Retinal pigment epithelial cell (primary cell): ENCODE measurements at regions not wholly inside any gene's neighbourhood (a gene's known extent, or its start where the extent isn't known, plus 50 kb on each side); places are given as distances from the start of the nearest gene placed in this dataset.
"Not testable (repeated sequence)": the region's sequence is repeated elsewhere in the genome, so short reads cannot be mapped to it uniquely, and the experiment has no call there.

ENCODE experiments used
- DNase-seq: peaks from one replicate; pipeline ENCODE4 v3.0.0-alpha.2; 2010; ENCODE audit warnings: low read depth
- H3K4me3 ChIP-seq: 2 replicates; pipeline ENCODE4 v1.5.1; 2011; ENCODE audit warnings: mild to moderate bottlenecking, low read length, control low read depth, moderate library complexity
- TF ChIP-seq, protein P1 (sequence below): conservative IDR thresholded peaks from 2 replicates; pipeline ENCODE4 v1.5.1; 2011; ENCODE audit warnings: low read depth, low read length, control low read depth, inconsistent platforms

- no peak for DNase-seq
- TF ChIP-seq, protein P1, sequence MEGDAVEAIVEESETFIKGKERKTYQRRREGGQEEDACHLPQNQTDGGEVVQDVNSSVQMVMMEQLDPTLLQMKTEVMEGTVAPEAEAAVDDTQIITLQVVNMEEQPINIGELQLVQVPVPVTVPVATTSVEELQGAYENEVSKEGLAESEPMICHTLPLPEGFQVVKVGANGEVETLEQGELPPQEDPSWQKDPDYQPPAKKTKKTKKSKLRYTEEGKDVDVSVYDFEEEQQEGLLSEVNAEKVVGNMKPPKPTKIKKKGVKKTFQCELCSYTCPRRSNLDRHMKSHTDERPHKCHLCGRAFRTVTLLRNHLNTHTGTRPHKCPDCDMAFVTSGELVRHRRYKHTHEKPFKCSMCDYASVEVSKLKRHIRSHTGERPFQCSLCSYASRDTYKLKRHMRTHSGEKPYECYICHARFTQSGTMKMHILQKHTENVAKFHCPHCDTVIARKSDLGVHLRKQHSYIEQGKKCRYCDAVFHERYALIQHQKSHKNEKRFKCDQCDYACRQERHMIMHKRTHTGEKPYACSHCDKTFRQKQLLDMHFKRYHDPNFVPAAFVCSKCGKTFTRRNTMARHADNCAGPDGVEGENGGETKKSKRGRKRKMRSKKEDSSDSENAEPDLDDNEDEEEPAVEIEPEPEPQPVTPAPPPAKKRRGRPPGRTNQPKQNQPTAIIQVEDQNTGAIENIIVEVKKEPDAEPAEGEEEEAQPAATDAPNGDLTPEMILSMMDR: no peak
- no peak overlapping the region for H3K4me3 ChIP-seq
These were observed 187.0 kb upstream of the COL3A1 start for GRCh38 chr2:188787021-188787657.

DNA sequence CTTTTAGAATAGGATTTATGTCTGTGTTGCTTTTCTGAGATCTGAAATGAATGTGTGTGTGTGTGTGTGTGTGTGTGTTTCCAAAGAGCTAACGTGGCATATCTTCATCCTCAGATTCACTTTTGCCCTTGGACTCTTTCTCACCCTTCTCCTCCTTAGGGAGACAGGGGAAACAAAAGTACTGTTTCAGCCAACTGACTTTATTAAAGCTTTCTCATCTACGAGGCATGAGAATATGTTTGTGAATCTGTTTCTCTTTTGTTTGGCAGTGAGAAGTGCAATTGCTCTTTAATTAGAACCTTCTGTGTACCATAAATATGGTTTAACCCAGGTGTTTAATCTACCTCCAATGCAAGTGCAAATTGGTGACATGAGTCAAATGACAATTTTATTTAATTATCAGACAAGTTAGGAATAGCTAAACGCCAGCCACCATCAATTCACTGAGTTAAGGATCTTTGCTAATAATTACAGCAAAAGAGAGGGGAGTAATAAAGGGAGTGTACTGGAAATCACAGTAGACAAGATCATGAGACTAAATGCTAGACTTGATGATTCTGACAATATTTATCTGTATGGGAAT lies 186.4 kb upstream of the COL3A1 start:
- H3K4me3 ChIP-seq: no peak overlapping the region
- DNase-seq: no peak
- TF ChIP-seq, protein P1: no peak

GRCh38 chr2:188788621-188789020 lies 185.6 kb upstream of the COL3A1 start:
- DNase-seq: no peak
- no peak overlapping the region for H3K4me3 ChIP-seq
- TF ChIP-seq, protein P1: no peak

DNA sequence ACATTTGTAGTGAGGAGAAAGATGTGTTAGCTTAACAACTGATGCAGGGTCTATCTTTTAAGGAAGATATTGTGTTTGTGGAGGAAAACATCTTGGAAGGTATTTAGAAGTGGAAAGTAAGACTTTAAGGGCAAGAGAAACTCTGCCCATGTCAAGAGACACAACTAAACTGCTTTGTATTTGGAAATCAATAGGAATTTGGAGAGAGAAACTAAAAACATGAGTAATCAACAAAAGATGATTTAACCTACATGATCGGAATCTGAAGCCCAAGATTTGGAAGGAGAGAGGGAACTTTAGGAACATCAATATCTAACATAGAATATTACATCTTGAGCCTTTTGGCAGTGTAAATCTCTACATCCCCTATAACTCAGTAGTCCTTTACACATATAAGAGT lies 184.2 kb upstream of the COL3A1 start:
- no peak for DNase-seq
- no peak overlapping the region for H3K4me3 ChIP-seq
- TF ChIP-seq, protein P1: no peak

DNA sequence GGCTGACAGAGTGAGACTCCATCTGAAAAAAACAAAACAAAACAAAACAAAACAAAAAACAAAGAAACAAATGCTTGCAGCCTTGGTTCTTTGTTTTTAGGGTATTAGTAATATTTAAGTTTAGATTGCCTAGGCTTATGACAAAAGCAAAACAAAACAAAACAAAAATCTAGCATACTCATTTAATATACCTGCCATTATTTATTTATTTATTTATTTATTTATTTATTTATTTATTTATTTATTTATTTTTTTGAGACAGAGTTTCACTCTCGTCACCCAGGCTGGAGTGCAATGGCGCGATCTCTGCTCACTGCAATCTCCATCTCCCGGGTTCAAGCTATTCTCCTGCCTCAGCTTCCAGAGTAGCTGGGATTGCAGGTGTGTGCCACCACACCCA lies 179.7 kb upstream of the COL3A1 start:
- not testable (repeated sequence) for DNase-seq, H3K4me3 ChIP-seq

GRCh38 chr2:188795762-188796161 lies 178.4 kb upstream of the COL3A1 start:
- DNase-seq: no peak
- TF ChIP-seq, protein P1: no peak
- no peak overlapping the region for H3K4me3 ChIP-seq

DNA sequence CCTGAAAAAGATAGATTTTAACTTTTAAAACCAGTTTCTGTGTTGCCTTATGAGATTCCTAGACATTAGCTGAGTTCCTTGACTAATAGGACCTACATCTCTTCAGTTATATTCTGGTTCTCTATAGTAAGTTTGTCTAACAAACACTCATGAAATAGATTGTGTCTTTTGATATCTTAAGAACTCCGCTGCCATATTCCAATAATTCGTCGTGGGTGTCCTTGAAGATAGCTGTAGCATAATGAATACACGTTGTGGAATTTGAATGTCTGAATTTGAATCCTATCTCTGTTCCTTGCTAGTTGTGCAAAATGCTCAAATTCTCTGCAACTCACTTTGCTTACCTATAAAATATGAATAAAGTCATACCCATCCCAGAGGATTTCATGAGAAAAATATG lies 176.8 kb upstream of the COL3A1 start:
- no peak overlapping the region for H3K4me3 ChIP-seq
- TF ChIP-seq, protein P1: no peak
- no peak for DNase-seq

GRCh38 chr2:188798159-188798558 lies 176.0 kb upstream of the COL3A1 start:
- TF ChIP-seq, protein P1: no peak
- DNase-seq: no peak
- no peak overlapping the region for H3K4me3 ChIP-seq
